ENCODE measurements at regions not wholly inside any gene's neighbourhood (a gene's known extent, or its start where the extent isn't known, plus 50 kb on each side); places are given as distances from the start of the nearest gene placed in this dataset.

GRCh38 chr15:36210426-36210825 lies 369.0 kb upstream of the CDIN1 start:
- no peak for DNase-seq (ENCODE audit: low read depth)

GRCh38 chr15:36218322-36218721 lies 361.1 kb upstream of the CDIN1 start:
- H3K4me3 ChIP-seq (ENCODE audit: low read depth, low read length) = no peak overlapping the region
- no peak for DNase-seq (ENCODE audit: low read depth)
- no peak for TF ChIP-seq CTCF (conservative IDR thresholded peaks at IDR 0.05; ENCODE audit: low read depth, low read length)

More at GRCh38 chr15:36210426-36210825, 369.0 kb upstream of the CDIN1 start:
- no peak for TF ChIP-seq CTCF (conservative IDR thresholded peaks at IDR 0.05; ENCODE audit: low read depth, low read length)
- no peak overlapping the region for H3K4me3 ChIP-seq (ENCODE audit: low read depth, low read length)

GRCh38 chr15:36218991-36219390 lies 360.4 kb upstream of the CDIN1 start:
- no peak overlapping the region for H3K4me3 ChIP-seq (ENCODE audit: low read depth, low read length)
- no peak for DNase-seq (ENCODE audit: low read depth)
- TF ChIP-seq CTCF (conservative IDR thresholded peaks at IDR 0.05; ENCODE audit: low read depth, low read length) = no peak

GRCh38 chr15:36221992-36222391 lies 357.4 kb upstream of the CDIN1 start:
- DNase-seq (ENCODE audit: low read depth) = no peak
- H3K4me3 ChIP-seq (ENCODE audit: low read depth, low read length) = no peak overlapping the region
- TF ChIP-seq CTCF (conservative IDR thresholded peaks at IDR 0.05; ENCODE audit: low read depth, low read length) = no peak

GRCh38 chr15:36230776-36231175 lies 348.6 kb upstream of the CDIN1 start:
- TF ChIP-seq CTCF (conservative IDR thresholded peaks at IDR 0.05; ENCODE audit: low read depth, low read length) = no peak
- H3K4me3 ChIP-seq (ENCODE audit: low read depth, low read length) = no peak overlapping the region
- DNase-seq (ENCODE audit: low read depth) = no peak

- no peak for DNase-seq (ENCODE audit: low read depth)
- TF ChIP-seq CTCF (conservative IDR thresholded peaks at IDR 0.05; ENCODE audit: low read depth, low read length) = no peak
- H3K4me3 ChIP-seq (ENCODE audit: low read depth, low read length) = no peak overlapping the region
Measured at GRCh38 chr15:36232491-36232890, 346.9 kb upstream of the CDIN1 start.

- DNase-seq (ENCODE audit: low read depth) = no peak
- H3K4me3 ChIP-seq (ENCODE audit: low read depth, low read length) = no peak overlapping the region
- TF ChIP-seq CTCF (conservative IDR thresholded peaks at IDR 0.05; ENCODE audit: low read depth, low read length) = no peak
Measured at GRCh38 chr15:36234743-36235142, 344.7 kb upstream of the CDIN1 start.

Measured in epithelial cell of proximal tubule (primary cell).